Caco-2 (cell line): ENCODE measurements at regions not wholly inside any gene's neighbourhood (a gene's known extent, or its start where the extent isn't known, plus 50 kb on each side); places are given as distances from the start of the nearest gene placed in this dataset.

Source experiments
- BruUV-seq: library from RNA; stranded (reverse); fragments of 400-500 nt; replicated peaks from 2 replicates; lab custom pipeline; 2021; lab: Mats Ljungman, UMichigan
- CTCF ChIA-PET: fragments of 300-600 bp; sonication (Branson Sonifier 250); formaldehyde crosslinking; loops from one replicate; lab custom pipeline; 2022; ENCODE audit warnings: antibody characterized with exemption; lab: Charles Lee
- POLR2A ChIA-PET: fragments of 300-600 bp; sonication (Branson Sonifier 250); formaldehyde crosslinking; loops from one replicate; lab custom pipeline; 2022; ENCODE audit warnings: antibody characterized with exemption; lab: Charles Lee
- DNase-seq, 2 experiments: peaks; one replicate each; pipeline versions ENCODE4 v3.0.0 to v3.0.0-alpha.2; 2020 to 2022
- H3K27me3 ChIP-seq: replicated peaks from 2 replicates; pipeline ENCODE4 v1.6.0; 2011; ENCODE audit warnings: low read length; ENCODE audit not compliant: control insufficient read depth, insufficient read depth
- H3K36me3 ChIP-seq: 2 replicates; pipeline ENCODE4 v1.5.1; 2011; ENCODE audit warnings: low read length; ENCODE audit not compliant: control insufficient read depth, insufficient read depth
- H3K4me1 ChIP-seq: fragments of 250-450 bp; sonication (Bioruptor Pico); 2 replicates; pipeline ENCODE4 v1.5.1; 2020; ENCODE audit warnings: mild to moderate bottlenecking
- H3K4me3 ChIP-seq: 2 replicates; pipeline ENCODE4 v1.5.1; 2011; ENCODE audit warnings: low read depth, mild to moderate bottlenecking, control low read depth, low read length
- H3K9me3 ChIP-seq: fragments of 250-450 bp; sonication (Bioruptor Pico); 2 replicates; pipeline ENCODE4 v1.5.1; 2020; ENCODE audit warnings: mild to moderate bottlenecking, moderate library complexity
- H3K27ac Mint-ChIP-seq: one replicate; pipeline ENCODE4 v1.8.0; 2022; ENCODE audit warnings: mixed read lengths; ENCODE audit not compliant: unreplicated experiment
- H3K27me3 Mint-ChIP-seq: one replicate; pipeline ENCODE4 v1.8.0; 2022; ENCODE audit warnings: mixed read lengths; ENCODE audit not compliant: insufficient read depth, unreplicated experiment
- H3K36me3 Mint-ChIP-seq: one replicate; pipeline ENCODE4 v1.8.0; 2022; ENCODE audit warnings: mild to moderate bottlenecking, mixed read lengths; ENCODE audit not compliant: insufficient read depth, unreplicated experiment
- H3K4me1 Mint-ChIP-seq: one replicate; pipeline ENCODE4 v1.8.0; 2022; ENCODE audit warnings: low read depth, mixed read lengths; ENCODE audit not compliant: unreplicated experiment
- H3K4me3 Mint-ChIP-seq: one replicate; pipeline ENCODE4 v1.8.0; 2022; ENCODE audit warnings: mild to moderate bottlenecking, moderate library complexity, mixed read lengths; ENCODE audit not compliant: unreplicated experiment
- H3K9me3 Mint-ChIP-seq: one replicate; pipeline ENCODE4 v1.8.0; 2022; ENCODE audit warnings: mixed read lengths; ENCODE audit not compliant: unreplicated experiment
- intact Hi-C: fragments of 100-400 bp; cut with micrococcal nuclease; formaldehyde crosslinking; loops from one replicate; pipeline ENCODE4 v1.10.0; 2022; ENCODE audit not compliant: unreplicated experiment
- TF ChIP-seq, protein P1 (sequence below), 2 experiments: fragments of 200-600 bp in 1 of 2; IDR thresholded peaks; 1 replicate in 1 of 2; 2 replicates in 1 of 2; pipeline versions ENCODE4 v1.5.1 to v1.8.0; 2011 to 2022; ENCODE audit warnings: antibody characterized with exemption in 1 of 2, control low read depth in 1 of 2, inconsistent platforms in 1 of 2, low read depth in 1 of 2, low read length in 1 of 2, mild to moderate bottlenecking in 1 of 2, moderate library complexity in 1 of 2; ENCODE audit not compliant: insufficient read depth in 1 of 2, severe bottlenecking in 1 of 2, unreplicated experiment in 1 of 2

DNA sequence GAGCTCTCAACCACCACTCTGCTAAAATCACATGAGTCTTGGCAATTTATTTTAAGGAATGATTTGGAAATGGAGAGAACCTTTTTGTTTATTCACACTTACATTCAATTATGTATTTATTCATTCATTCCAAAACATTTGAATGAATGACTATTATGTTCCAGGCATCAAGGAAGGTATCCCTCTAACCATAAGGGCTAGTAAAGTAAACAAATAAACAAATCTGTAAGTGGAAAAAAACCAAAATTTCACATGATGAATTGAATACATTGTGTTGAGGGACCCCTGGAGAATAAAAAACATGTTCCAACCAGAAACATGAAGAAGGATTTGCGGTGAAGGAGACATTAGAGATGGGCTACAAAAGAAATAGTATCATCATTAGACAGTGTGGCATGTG, 677.8 kb downstream of the TOX3 start:
- Histone ChIP-seq H3K4me1 (no peaks in the 10 kb centered on the region), H3K9me3 (no peaks in the 10 kb centered on the region), H3K36me3 (no peaks in the 10 kb centered on the region), H3K27me3 (no peaks in the 10 kb centered on the region), H3K4me3 (no peak overlapping the region)
- ChIA-PET POLR2A (no interaction called here), CTCF (no interaction called here)
- no peaks in the 10 kb centered on the region for H3K27me3 Mint-ChIP-seq
- H3K4me3 Mint-ChIP-seq: no peak overlapping the region
- H3K27ac Mint-ChIP-seq: no peak overlapping the region
- H3K36me3 Mint-ChIP-seq: no peaks in the 10 kb centered on the region
- no TSS peak for BruUV-seq
- no peak for DNase-seq
- intact Hi-C loops: no loop called here
- no peaks in the 10 kb centered on the region for H3K9me3 Mint-ChIP-seq
- TF ChIP-seq, protein P1, sequence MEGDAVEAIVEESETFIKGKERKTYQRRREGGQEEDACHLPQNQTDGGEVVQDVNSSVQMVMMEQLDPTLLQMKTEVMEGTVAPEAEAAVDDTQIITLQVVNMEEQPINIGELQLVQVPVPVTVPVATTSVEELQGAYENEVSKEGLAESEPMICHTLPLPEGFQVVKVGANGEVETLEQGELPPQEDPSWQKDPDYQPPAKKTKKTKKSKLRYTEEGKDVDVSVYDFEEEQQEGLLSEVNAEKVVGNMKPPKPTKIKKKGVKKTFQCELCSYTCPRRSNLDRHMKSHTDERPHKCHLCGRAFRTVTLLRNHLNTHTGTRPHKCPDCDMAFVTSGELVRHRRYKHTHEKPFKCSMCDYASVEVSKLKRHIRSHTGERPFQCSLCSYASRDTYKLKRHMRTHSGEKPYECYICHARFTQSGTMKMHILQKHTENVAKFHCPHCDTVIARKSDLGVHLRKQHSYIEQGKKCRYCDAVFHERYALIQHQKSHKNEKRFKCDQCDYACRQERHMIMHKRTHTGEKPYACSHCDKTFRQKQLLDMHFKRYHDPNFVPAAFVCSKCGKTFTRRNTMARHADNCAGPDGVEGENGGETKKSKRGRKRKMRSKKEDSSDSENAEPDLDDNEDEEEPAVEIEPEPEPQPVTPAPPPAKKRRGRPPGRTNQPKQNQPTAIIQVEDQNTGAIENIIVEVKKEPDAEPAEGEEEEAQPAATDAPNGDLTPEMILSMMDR (IDR thresholded peaks at IDR 0.05; ENCODE audit: insufficient read depth in 1 of 2, low read depth in 1 of 2, low read length in 1 of 2, severe bottlenecking in 1 of 2, unreplicated experiment in 1 of 2): no peak
- H3K4me1 Mint-ChIP-seq: no peaks in the 10 kb centered on the region

DNA sequence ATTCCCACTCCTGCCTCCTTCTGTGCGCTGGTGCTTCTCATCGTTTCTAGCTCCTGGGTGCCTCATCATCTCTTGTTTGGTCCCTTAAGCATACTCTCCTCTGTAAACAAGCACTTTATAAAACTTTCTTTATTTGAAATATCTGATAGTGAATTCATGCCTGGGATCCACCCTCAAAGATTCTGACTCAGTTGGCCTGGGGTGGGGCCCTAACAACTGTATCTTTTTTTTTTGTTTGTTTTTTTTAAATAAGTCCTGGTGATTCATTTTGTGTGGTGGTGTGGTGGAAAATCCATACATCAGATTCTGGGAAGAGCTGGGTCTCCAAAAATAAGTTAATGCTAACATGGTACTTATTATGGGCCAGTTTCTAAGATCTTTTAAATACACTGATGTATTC, 678.3 kb downstream of the TOX3 start:
- Histone ChIP-seq H3K4me3 (no peak overlapping the region), H3K27me3 (no peaks in the 10 kb centered on the region), H3K9me3 (no peaks in the 10 kb centered on the region), H3K36me3 (no peaks in the 10 kb centered on the region), H3K4me1 (no peaks in the 10 kb centered on the region)
- DNase-seq: no peak
- TF ChIP-seq, protein P1 (IDR thresholded peaks at IDR 0.05; ENCODE audit: insufficient read depth in 1 of 2, low read depth in 1 of 2, low read length in 1 of 2, severe bottlenecking in 1 of 2, unreplicated experiment in 1 of 2): no peak
- Mint-ChIP-seq H3K27me3 (no peaks in the 10 kb centered on the region), H3K4me1 (no peaks in the 10 kb centered on the region), H3K36me3 (no peaks in the 10 kb centered on the region), H3K27ac (no peak overlapping the region), H3K4me3 (no peak overlapping the region), H3K9me3 (no peaks in the 10 kb centered on the region)
- intact Hi-C loops: no loop called here
- POLR2A ChIA-PET: no interaction called here
- BruUV-seq: no TSS peak
- CTCF ChIA-PET: no interaction called here

DNA sequence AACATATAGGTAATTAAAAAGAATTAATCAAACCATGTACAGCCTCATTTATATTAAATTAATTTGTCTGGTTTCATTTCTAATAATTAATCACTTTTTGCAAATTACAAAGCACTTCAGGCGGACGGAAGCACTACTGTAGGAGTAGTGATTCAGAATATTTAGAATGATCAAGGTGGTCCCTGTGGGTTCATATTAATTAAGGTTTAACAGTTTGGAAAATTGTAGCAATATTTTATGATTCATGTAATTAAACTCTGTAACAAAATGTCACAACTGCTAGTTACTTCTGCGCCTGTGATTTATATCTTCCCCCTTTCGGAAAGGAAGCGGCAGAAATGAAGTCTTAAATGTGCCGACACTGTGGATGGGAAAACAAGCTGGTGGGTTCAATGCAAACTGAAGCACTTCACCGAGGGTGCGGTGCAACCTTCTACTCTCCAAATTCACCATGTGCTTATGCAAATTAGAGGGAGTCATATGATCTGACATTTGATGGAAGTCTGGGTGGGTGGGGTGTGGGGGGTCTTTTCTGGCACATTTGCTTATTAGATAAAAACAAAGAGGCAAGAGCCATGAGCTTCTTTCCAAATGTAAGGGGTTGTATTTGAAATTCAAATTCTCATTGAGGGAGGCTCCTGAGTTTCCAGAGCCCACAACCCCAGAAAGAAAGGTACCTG, 679.4 kb downstream of the TOX3 start:
- Mint-ChIP-seq H3K4me3 (no peak overlapping the region), H3K4me1 (no peaks in the 10 kb centered on the region), H3K27ac (no peak overlapping the region), H3K36me3 (no peaks in the 10 kb centered on the region), H3K9me3 (no peaks in the 10 kb centered on the region), H3K27me3 (peaks cover 2% of the 10 kb centered on the region)
- H3K27me3 ChIP-seq: no peaks in the 10 kb centered on the region
- TF ChIP-seq, protein P1 (IDR thresholded peaks at IDR 0.05; ENCODE audit: insufficient read depth in 1 of 2, low read depth in 1 of 2, low read length in 1 of 2, severe bottlenecking in 1 of 2, unreplicated experiment in 1 of 2): no peak
- H3K4me1 ChIP-seq: no peaks in the 10 kb centered on the region
- BruUV-seq: no TSS peak
- H3K4me3 ChIP-seq: no peak overlapping the region
- intact Hi-C loops: no loop called here
- ChIA-PET POLR2A (no interaction called here), CTCF (no interaction called here)
- no peaks in the 10 kb centered on the region for H3K9me3 ChIP-seq
- H3K36me3 ChIP-seq: no peaks in the 10 kb centered on the region
- no peak for DNase-seq
